GM12891 (cell line): ENCODE measurements at regions not wholly inside any gene's neighbourhood (a gene's known extent, or its start where the extent isn't known, plus 50 kb on each side); places are given as distances from the start of the nearest gene placed in this dataset.

Experiments
- PAX5 ChIP-seq: IDR thresholded peaks from 2 replicates; pipeline ENCODE4 v1.6.1; 2011; ENCODE audit warnings: low read length, moderate library complexity, mild to moderate bottlenecking; ENCODE audit not compliant: insufficient read depth, severe bottlenecking
- POLR2A ChIP-seq: IDR thresholded peaks from 2 replicates; pipeline ENCODE4 v1.6.1; 2011; ENCODE audit warnings: low read depth, low read length, control low read depth
- POLR2AphosphoS5 ChIP-seq: IDR thresholded peaks from 2 replicates; pipeline ENCODE4 v1.6.1; 2011; ENCODE audit warnings: low read depth, low read length, control low read depth
- POU2F2 ChIP-seq: IDR thresholded peaks from 2 replicates; pipeline ENCODE4 v1.6.1; 2011; ENCODE audit warnings: low read depth, mild to moderate bottlenecking, control low read depth, low read length, moderate library complexity
- TAF1 ChIP-seq: IDR thresholded peaks from 2 replicates; pipeline ENCODE4 v1.6.1; 2011; ENCODE audit warnings: low read depth, low read length, control low read depth

DNA sequence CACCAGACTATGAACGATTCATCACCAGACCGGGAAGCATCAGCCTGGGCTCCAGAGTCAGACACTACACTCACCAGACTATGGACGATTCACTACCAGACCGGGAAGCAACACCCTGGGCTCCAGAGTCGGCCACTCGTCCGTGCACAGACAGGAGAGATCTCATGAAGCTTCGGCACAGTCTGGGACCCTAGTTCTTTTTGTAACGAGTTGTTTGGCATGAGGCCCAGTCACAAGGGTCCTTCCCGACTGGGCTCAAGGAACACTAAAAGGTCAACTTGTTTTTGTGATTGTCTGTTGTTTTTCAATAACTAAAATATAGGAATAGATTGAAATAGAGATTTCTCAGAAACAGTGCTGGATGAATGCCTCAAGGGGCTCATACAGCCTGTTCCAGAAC is 1141.6 kb upstream of the MIR17HG start:
- TF ChIP-seq TAF1 (no peak), POLR2A (no peak), POLR2AphosphoS5 (no peak), PAX5 (no peak), POU2F2 (no peak)
